GM21723 (cell line): ENCODE measurements at regions not wholly inside any gene's neighbourhood (a gene's known extent, or its start where the extent isn't known, plus 50 kb on each side); places are given as distances from the start of the nearest gene placed in this dataset.
"Not testable (repeated sequence)": the region's sequence is repeated elsewhere in the genome, so short reads cannot be mapped to it uniquely, and the experiment has no call there.

Experiments
- ATAC-seq: cut with Tn5 transposase; IDR thresholded peaks from one replicate; pipeline ENCODE4 v1.9.1; 2021; ENCODE audit warnings: mild to moderate bottlenecking, moderate library complexity; ENCODE audit not compliant: unreplicated experiment

DNA sequence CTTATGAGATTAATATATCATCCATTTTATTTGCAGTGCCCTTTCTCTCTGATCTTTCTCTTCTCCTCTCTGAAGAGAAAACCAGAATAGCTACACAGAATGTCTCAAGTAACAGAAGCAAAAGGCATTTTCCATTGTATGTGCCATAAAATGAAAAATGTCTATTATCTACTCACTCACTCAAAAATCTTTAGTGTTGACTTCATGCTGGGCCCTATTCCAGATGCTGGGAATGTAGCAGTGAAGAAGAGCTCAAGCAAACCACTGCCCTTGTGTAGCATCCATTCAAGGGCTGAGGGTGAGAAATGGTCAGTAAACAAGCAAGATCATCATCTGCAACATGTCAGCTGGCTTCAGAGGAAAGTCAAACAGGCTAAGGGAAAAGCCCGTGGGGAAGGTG is 427.7 kb downstream of the METTL4 start:
- ATAC-seq = no peak

DNA sequence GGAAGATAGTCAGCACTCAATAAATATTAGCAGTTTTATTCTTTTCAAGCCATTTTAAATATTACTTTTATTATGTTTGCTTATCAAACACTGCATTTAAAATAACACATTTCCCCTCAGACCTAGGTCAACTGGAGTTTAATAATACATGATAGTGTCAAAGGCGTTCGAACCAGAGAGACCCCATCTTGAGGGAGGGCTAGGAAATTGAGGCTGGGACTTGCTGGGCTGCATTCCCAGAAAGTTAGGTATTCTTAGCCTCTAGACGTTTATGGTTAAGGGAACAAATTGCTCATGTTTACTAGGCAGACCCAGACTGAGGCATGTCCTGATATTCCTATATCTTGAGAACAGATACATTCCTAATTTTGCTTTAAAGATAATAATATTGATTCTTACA is 426.5 kb downstream of the METTL4 start:
- no peak for ATAC-seq

DNA sequence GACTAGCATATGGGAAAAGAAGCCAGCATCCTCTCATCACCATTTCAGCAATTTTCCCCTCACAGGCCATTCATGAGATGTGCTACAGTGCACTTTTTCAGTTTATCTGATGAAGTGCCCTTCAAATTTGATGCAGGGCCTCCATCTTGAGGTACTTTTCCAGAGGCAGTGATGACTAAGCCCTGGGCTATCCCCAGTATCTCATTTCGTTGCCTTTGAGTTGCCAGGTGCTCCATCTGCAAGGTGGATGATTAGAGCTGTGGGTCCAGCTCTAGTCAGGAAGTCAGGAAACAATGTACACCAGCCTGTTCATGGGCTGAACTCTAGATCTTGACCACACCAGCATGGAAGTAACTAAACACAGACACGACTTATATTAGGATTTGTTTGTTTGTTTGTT is 425.2 kb downstream of the METTL4 start:
- ATAC-seq = no peak

DNA sequence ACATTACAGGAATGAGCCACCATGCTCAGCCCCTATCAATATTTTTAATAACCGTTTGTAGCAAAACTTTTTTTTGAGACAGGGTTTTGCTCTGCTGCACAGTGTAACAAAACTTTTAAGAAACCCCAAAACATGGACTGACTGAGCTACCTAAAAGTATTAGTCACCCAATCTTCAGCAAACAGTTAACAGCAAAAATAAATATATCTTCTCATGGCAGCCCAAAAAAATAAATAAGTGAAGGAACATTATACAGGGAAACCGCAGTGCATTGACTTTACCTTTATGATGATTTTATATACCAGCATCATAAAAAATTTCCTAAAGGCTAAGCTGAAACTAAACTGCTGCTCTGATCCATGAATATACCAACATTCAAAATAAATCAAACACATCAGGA is 424.6 kb downstream of the METTL4 start:
- no peak for ATAC-seq

DNA sequence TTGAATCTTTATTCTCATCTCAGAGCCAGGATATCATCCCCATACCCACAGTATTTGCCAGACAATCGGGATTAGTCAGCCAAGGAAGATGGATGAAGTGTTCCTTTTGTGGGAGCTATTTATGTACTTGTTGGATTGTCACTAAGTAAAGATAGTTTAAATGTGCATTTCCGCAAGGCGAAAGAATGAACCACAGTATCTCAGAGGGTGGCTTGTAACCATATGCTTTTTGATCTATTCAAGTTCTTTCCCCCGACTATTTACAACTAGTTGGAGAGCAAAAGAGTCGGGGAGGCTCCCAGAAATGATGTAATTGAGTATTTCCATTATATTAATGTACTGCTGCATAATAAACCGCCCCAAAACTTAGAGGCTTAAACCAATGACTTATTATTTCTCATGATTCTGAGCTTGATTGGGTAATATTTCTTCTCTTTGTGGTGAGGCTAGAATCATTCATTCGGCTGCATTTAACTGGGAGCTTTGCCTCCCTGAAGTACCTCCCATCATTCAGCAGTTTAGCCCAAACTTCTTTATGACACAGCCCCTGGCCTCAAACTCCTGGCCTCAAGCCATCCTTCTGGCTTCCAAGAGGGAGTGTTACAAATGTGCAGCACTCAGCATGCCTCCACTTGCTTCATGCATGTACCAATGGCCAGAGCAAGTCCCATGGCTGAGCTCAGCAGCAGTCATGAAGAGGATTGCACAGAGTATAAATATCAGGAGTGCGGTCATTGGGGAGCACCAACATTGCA is 423.7 kb downstream of the METTL4 start:
- ATAC-seq = no peak

DNA sequence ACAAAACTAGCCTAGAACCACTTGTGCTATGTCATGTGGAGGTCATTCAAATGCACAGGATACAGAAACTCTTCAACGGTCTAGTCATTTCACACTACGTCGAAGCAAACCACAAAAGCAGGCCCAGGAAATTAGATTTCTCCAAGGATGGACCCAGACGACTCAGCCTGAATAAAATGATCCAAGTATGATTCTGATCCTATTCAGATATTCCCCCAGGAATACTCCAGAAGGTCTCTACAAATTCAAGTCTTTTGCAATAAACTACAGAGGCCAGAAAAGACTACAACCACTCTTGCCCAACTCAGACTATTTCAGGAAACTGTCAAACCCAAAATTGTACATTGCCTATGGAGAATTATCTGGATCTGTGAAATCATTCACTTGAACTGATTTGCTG is 422.5 kb downstream of the METTL4 start:
- no peak for ATAC-seq

DNA sequence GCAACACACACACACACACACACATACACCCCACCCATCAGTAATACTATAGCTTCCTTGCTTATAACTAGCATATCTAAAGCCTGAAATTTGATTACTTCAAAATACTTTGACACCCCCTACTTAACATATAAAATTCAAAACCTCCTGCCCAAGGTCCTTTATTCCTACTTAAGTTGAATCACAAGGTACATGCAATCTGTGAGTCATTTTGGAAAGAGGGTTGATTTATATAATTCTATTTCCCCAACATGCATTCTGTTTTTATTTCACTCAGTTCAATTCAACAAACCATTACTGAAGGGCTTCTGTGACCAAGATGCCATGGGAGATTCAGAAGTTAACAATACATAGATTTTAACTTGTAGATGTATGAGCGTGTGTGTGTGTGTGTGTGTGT is 420.7 kb downstream of the METTL4 start:
- no peak for ATAC-seq

DNA sequence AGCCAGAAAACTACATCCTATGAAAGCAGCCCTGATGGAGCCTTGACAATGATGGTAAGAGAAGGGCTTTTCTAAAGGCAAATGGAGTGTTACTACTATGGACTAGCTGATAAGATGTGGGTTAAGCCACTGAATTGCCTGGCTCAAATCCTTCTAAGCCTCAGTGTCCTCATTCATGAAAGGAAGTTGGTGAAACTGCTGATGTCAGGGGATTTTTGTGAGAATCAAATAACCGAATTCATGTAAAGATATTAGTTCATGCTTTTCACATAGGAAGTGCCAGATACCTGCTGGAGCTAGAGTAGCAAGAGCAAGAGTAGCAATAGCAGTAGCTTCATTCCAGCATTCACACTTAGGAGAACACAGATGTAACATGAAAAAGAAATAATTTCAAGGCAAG is 417.0 kb downstream of the METTL4 start:
- ATAC-seq = no peak

DNA sequence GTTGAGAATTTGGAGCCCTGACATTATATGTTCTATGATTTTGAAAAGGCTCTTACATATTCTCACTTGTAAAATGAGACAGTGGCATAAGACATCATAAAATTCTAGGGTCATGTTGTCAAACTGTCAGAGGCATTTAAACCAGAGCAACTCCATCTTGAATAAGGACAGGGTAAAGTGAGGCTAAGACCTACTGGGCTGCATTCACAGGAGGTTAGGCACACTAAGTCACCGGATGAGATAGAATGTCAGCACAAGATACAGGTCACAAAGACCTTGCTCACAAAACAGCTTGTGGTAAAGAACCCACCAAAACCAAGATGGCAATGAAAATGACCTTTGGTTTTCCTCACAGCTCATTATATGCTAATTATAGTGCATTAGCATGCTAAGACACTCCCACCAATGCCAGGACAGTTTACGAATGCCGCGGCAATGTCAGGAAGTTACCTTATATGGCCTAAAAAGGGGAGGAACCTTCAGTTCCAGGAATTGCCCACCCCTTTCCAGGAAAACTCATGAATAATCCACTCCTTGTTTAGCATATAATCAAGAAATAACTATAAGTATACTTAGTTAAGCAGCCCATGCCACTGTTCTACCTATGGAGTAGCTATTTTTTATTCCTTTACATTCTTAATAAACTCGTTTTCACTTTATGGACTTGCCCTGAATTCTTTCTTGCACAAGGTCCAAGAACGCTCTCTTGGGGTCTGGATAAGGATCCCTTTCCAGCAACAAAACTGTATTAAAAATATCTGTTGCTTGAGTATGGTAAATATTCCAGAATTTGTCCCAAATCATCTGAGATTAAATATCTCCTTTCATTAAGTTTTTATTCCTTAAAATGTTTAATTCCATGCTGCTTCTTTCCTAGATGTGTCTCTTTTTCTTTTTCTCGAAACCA is 406.4 kb downstream of the METTL4 start:
- no peak for ATAC-seq

DNA sequence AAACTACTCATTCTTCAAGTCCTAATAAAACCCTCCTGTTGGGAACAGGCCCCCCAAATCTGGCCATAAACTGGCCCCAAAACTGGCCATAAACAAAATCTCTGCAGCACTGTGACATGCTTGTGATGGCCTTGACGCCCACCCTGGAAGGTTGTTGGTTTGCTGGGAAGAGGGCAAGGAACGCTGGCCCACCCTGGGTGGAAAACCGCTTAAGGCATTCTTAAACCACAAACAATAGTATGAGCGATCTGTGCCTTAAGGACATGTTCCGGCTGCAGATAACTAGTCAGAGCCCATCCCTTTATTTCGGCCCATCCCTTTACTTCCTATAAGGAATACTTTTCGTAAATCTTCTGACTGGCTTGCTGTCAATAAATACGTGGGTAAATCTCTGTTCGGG is 404.4 kb downstream of the METTL4 start:
- ATAC-seq = not testable (repeated sequence)

DNA sequence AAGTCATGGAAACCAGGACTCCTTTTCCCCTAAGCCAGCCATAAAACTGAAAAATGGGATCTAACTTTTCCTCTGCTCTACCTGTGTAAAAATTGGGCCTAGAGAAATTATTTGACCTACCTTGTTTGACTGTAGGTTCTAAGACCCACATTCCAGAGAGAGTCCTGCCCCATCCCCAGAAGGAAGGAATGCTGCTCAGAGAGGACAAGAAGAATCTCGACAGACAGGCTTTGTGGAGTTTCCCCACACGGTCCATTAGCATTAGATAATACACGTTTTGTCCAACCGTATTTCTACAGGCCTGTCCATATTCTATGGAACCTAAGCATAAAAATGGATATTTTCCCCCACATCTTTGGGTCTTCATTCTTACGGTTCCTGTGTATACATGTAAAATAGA is 403.3 kb downstream of the METTL4 start:
- no peak for ATAC-seq

DNA sequence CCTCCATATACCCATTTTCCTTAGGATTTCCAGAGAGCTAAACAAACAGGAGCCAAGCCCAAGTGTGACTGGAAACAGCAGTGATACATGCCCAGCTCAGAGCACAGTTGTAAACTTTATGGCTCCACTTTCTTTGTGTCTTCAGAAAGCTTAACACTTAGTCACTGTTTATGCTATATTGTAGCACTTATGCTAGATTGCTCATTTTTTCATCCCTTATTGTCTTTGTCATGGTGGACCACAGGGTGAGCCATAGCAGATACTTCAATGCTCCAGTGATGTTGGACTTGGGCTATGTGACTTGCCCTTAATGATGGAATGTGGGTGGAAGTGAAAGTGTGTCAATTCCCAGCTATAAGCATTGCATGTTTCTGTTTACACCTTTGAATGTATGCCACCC is 401.6 kb downstream of the METTL4 start:
- no peak for ATAC-seq

DNA sequence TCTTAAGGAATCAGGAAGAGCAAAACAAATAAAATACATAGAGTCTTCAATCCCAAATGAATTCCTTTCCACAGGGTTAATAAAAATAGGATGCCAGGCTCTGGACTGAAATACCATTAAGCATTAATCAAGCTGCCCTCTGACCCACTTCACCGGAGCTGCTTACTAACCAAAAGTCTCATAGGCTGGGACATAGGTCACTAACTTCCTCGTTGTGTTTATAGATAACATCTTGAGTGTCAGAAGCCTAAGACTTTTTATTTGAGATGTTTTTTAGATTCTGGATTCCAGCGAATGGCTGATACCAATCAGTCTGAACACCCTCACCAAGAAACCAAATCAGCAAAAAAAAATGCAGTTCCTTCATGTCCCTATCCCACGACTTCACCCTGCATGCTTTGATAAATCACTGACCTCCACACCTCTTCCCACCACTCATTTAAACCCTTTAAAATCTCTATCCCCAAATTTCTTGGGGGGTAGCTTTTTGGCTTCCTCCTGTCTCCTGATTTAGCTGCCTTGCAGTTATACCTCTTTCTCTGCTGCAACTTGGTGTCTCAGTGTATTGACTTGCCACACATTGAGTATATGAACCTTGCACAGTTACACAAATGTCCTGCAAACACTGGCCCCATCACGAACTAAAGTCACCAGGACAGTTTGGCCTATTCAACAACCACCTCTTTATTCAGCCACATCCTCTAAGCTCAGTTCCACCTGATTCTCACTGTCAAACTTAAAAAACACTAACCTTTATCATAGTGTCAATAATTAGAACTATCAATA is 399.3 kb downstream of the METTL4 start:
- ATAC-seq = no peak

DNA sequence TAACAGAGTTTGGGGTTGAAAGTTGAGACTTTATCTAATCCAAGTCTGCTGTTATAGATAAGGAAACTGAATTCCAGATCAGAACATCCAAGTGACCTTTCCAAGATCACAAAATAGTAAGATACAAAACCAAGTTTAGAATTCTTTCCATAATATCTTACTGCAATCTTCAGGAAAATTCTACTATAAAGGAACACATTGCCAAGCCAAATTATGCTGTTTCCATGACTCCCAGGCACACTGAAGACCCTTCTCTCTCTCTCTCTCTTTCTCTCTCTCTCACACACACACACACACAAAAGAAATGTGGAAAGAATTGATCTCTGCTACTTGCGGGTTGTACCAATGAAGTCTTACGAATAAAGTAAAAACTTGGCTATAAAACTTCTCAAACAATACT is 398.4 kb downstream of the METTL4 start:
- ATAC-seq = no peak

DNA sequence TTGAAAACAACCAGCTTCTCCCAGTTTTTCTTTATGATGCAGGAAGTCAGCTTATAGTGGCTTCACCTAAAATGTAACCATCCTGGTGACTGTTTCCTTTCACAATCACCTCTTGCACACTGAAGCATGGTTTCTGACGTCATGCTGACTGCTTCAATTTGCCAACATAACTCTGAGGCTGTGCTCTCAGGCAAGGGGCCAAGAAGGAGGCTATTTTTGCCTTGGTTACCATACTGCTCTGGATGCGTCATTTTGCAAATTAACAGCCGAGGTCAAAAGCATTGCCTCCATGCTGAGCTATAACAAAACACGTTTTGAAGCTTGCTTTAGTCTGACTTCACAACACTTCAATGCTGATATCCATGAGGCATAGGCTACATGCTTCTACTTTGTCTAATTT is 397.8 kb downstream of the METTL4 start:
- ATAC-seq = no peak

DNA sequence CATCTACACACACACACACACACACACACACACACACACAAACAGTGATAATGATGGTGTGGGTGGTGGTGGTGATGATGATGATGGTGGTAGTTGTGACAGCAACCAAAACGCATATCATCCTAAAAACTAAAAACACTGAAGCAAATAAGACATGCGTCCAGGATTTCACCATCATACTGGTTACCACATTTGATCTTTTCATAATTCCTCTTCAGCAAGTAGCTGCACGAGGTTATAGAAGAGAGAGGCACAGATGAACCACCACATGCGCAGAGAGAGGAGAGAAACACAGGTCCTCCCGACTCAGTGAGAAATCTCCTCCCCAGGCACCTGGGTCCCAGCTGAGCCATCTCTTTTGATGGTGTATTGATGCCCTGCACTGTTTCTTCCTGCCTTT is 393.3 kb downstream of the METTL4 start:
- no peak for ATAC-seq

DNA sequence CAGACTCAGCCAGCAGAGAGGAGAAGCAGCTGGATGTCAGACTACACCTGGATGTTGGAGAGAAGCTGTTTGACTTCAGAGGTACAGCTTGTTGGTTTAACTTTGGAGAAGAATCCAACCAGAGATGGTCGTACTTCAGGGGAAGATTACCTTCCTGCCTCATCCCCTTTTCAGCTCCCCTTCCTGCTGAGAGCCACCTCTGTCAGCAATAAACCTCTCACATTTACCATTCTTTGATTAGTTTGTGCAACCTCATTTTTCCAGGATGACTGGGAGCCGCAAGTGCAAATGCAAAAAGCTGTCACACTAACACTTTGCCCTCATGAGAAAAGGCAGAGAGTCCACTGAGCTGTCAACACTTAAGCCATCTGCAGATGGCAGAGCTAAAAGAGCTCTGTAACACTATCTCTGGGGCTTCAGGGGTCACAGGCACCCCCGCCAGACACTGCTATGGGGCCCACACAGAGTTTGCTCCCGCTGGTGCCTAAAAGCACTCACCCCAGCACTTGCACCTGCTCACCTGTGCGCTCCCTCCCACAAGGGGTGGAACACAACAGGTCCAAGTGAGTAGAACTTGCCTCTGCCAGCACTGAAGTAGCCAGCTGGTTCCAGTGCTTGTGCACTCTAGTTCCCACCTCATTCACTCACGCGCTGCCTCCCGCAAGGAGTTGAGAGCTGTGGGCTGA is 391.7 kb downstream of the METTL4 start:
- no peak for ATAC-seq

DNA sequence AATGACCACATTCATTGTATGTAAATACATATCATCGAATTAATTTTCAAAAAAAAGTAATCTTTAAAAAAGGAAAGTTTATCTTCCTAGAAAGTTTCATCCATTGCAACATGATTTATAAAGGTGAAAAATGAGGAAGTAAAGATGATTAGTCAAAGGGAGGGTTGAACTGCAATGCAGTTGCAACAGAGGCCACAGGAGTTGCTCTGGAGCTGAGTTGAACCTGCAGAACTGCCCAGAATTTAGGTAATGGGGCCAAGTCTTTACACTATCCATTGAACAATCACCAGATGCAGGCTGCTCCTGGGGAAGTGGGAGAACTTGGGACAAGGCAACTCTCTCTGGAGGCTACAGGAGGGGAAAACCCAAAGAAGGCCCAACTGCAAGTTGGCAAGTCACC is 390.7 kb downstream of the METTL4 start:
- ATAC-seq = no peak

DNA sequence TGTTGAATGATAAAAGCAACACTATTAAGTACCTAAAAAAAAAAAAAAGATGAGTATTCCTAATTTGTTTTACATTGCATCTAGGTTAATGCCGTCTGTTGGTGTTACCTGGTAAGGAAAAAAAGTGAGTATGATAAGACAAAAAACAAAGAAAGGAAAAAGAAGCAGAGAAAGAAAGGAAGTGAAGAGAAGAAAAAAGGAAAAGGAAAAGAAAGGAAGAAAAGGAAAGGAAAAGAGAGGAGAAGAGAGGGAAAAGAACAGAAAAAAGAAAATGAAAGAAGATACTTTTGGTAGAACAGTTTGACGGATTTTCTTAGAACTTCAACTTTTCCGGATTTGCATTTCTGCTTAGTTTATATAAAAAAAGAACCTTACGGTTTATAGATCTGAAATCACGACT is 387.9 kb downstream of the METTL4 start:
- ATAC-seq = no peak

DNA sequence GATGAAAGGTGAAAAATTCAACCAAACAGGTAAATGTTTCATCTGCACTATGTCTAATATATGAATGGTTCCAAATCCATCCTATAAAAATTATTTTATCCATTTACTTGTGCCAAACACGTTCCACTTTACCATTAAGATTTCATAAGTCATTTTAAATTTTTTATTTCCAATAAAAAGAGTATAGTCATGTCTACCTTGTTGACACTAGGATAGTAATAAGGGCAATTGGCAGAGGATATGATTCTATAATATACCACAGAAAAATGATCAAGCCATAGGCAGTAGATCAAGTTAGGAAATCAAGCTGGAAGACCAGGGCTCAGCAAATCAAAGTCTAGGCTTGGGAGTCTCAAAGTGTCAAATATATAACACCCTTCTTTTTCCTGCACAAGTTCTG is 384.3 kb downstream of the METTL4 start:
- ATAC-seq = no peak

DNA sequence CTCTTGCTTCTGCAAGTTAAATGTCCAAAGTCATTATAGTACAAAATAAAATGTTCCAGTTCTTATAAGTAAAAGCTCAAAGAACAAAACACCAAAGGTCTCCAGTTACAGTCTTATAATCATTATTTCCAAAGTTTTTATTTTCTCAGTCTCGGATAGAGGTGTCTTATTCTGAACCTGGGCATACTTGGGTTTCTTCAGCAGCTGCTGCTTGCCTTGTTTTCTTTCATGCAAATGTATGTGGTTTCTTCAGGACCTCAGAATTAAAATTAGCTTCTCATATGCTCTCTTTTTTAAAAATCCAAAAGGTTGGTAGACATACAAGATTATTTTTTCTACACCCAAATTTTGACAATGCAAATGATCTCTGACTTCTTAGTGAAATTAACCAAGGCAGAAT is 383.0 kb downstream of the METTL4 start:
- no peak for ATAC-seq
